WTC11 (cell line): ENCODE measurements at regions not wholly inside any gene's neighbourhood (a gene's known extent, or its start where the extent isn't known, plus 50 kb on each side); places are given as distances from the start of the nearest gene placed in this dataset.

Source experiments
- ATAC-seq: fragments of 200-7000 bp; cut with Tn5 transposase; 2 replicates; pipeline ENCODE4 v1.10.0; 2021; ENCODE audit warnings: mild to moderate bottlenecking, moderate library complexity
- CTCF ChIA-PET: fragments of 300-600 bp; sonication (Branson Sonifier 250); formaldehyde crosslinking; loops from one replicate; lab custom pipeline; 2021; ENCODE audit warnings: antibody characterized with exemption; lab: Charles Lee
- POLR2A ChIA-PET: fragments of 350-600 bp; sonication (Branson Sonifier 250); formaldehyde crosslinking; loops from one replicate; lab custom pipeline; 2021; ENCODE audit warnings: antibody characterized with exemption; lab: Charles Lee
- DNase-seq: peaks from one replicate; pipeline ENCODE4 v3.0.0; 2021; ENCODE audit warnings: low spot score
- H3K27ac Mint-ChIP-seq: 2 replicates; pipeline ENCODE4 v1.8.0; 2021; ENCODE audit warnings: mixed read lengths
- H3K27me3 Mint-ChIP-seq: 2 replicates; pipeline ENCODE4 v1.8.0; 2021; ENCODE audit warnings: low read depth, mild to moderate bottlenecking, moderate library complexity, mixed read lengths
- H3K36me3 Mint-ChIP-seq: 2 replicates; pipeline ENCODE4 v1.8.0; 2021; ENCODE audit warnings: mixed read lengths
- H3K4me1 Mint-ChIP-seq: 2 replicates; pipeline ENCODE4 v1.8.0; 2022; ENCODE audit warnings: mixed read lengths
- H3K4me3 Mint-ChIP-seq: 2 replicates; pipeline ENCODE4 v1.8.0; 2021; ENCODE audit warnings: mild to moderate bottlenecking, moderate library complexity, mixed read lengths
- H3K9me3 Mint-ChIP-seq: 2 replicates; pipeline ENCODE4 v1.8.0; 2021; ENCODE audit warnings: mixed read lengths
- ATF1 ChIP-seq: sonication (generic); formaldehyde crosslinking; IDR thresholded peaks from 2 replicates; pipeline ENCODE4 v1.8.1; 2023; ENCODE audit warnings: mild to moderate bottlenecking, moderate library complexity, missing genetic modification reagents
- FOXP1 ChIP-seq: sonication (generic); formaldehyde crosslinking; IDR thresholded peaks from 2 replicates; pipeline ENCODE4 v1.8.0; 2022; ENCODE audit warnings: missing genetic modification reagents, mild to moderate bottlenecking, moderate library complexity, borderline replicate concordance
- GRHL2 ChIP-seq: fragments of 250-450 bp; sonication (Bioruptor Pico); IDR thresholded peaks from 2 replicates; pipeline ENCODE4 v1.8.0; 2022; ENCODE audit warnings: mild to moderate bottlenecking, moderate library complexity; ENCODE audit not compliant: insufficient replicate concordance, severe bottlenecking
- HMGA2 ChIP-seq: fragments of 250-450 bp; sonication (Bioruptor Pico); IDR thresholded peaks from 2 replicates; pipeline ENCODE4 v1.4.0; 2021; ENCODE audit warnings: mild to moderate bottlenecking, moderate library complexity
- IRF2 ChIP-seq: sonication (generic); formaldehyde crosslinking; IDR thresholded peaks from 2 replicates; pipeline ENCODE4 v1.8.0; 2022; ENCODE audit warnings: low read depth, missing genetic modification reagents, borderline replicate concordance
- JUN ChIP-seq: sonication (generic); formaldehyde crosslinking; IDR thresholded peaks from 2 replicates; pipeline ENCODE4 v1.8.0; 2023; ENCODE audit warnings: mild to moderate bottlenecking, missing genetic modification reagents
- MYBL2 ChIP-seq: sonication (generic); formaldehyde crosslinking; IDR thresholded peaks from 2 replicates; pipeline ENCODE4 v1.8.1; 2023; ENCODE audit warnings: mild to moderate bottlenecking, moderate library complexity, missing genetic modification reagents
- NFATC4 ChIP-seq: fragments of 250-450 bp; sonication (Bioruptor Pico); IDR thresholded peaks from 2 replicates; pipeline ENCODE4 v1.9.0; 2021; ENCODE audit warnings: mild to moderate bottlenecking
- PRRX2 ChIP-seq: fragments of 250-450 bp; sonication (Bioruptor Pico); IDR thresholded peaks from 2 replicates; pipeline ENCODE4 v1.8.0; 2021; ENCODE audit warnings: mild to moderate bottlenecking
- RORB ChIP-seq: fragments of 250-450 bp; sonication (Bioruptor Pico); IDR thresholded peaks from 2 replicates; pipeline ENCODE4 v1.9.0; 2021; ENCODE audit warnings: mild to moderate bottlenecking
- SMAD4 ChIP-seq: sonication (generic); formaldehyde crosslinking; IDR thresholded peaks from 2 replicates; pipeline ENCODE4 v1.8.0; 2022; ENCODE audit warnings: mild to moderate bottlenecking, missing genetic modification reagents
- TP53 ChIP-seq: sonication (generic); formaldehyde crosslinking; IDR thresholded peaks from 2 replicates; pipeline ENCODE4 v1.8.1; 2023; ENCODE audit warnings: mild to moderate bottlenecking, missing genetic modification reagents
- ZNF317 ChIP-seq: sonication (generic); formaldehyde crosslinking; IDR thresholded peaks from 2 replicates; pipeline ENCODE4 v1.8.1; 2023; ENCODE audit warnings: low read depth, mild to moderate bottlenecking, moderate library complexity, missing genetic modification reagents, borderline replicate concordance
- ZNF416 ChIP-seq: fragments of 250-450 bp; sonication (Bioruptor Pico); IDR thresholded peaks from 2 replicates; pipeline ENCODE4 v1.9.0; 2021; ENCODE audit warnings: mild to moderate bottlenecking, inconsistent platforms
- TF ChIP-seq, protein P1 (sequence below): fragments of 200-600 bp; IDR thresholded peaks from 2 replicates; pipeline ENCODE4 v1.8.0; 2022; ENCODE audit warnings: antibody characterized with exemption
- TF ChIP-seq, protein P2 (sequence below): sonication (generic); formaldehyde crosslinking; IDR thresholded peaks from 2 replicates; pipeline ENCODE4 v1.8.1; 2023; ENCODE audit warnings: mild to moderate bottlenecking, missing genetic modification reagents, borderline replicate concordance
- TF ChIP-seq, protein P3 (sequence below): sonication (generic); formaldehyde crosslinking; IDR thresholded peaks from 2 replicates; pipeline ENCODE4 v1.8.0; 2023; ENCODE audit warnings: missing genetic modification reagents
- TF ChIP-seq, protein P4 (sequence below): sonication (generic); formaldehyde crosslinking; IDR thresholded peaks from 2 replicates; pipeline ENCODE4 v1.8.0; 2022; ENCODE audit warnings: mild to moderate bottlenecking, missing genetic modification reagents
- TF ChIP-seq, protein P5 (sequence below): sonication (generic); formaldehyde crosslinking; IDR thresholded peaks from 2 replicates; pipeline ENCODE4 v1.8.1; 2023; ENCODE audit warnings: mild to moderate bottlenecking, missing genetic modification reagents, moderate library complexity
- TF ChIP-seq, protein P6 (sequence below): sonication (generic); formaldehyde crosslinking; IDR thresholded peaks from 2 replicates; pipeline ENCODE4 v1.8.1; 2023; ENCODE audit warnings: mild to moderate bottlenecking, missing genetic modification reagents, moderate library complexity

DNA sequence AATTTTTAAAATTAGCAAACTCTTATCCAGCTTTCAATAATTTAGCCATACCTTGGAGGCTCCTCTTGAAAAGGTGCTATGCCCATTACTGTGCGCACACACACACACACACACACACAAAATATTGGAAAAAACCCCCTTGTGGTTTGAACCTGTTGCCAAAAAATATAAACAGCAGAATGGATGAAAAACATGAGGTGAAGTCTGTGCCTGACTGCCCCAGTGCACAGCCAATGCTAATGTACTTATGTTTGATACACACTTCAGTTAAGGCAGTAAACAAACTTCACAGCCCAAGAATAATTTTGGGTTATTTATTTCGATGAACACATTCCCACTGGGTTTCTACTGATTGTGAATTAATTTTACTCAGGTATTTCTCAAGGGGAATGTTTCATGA is 113.2 kb upstream of the SEM1 start (continued):
- TF ChIP-seq, protein P1, sequence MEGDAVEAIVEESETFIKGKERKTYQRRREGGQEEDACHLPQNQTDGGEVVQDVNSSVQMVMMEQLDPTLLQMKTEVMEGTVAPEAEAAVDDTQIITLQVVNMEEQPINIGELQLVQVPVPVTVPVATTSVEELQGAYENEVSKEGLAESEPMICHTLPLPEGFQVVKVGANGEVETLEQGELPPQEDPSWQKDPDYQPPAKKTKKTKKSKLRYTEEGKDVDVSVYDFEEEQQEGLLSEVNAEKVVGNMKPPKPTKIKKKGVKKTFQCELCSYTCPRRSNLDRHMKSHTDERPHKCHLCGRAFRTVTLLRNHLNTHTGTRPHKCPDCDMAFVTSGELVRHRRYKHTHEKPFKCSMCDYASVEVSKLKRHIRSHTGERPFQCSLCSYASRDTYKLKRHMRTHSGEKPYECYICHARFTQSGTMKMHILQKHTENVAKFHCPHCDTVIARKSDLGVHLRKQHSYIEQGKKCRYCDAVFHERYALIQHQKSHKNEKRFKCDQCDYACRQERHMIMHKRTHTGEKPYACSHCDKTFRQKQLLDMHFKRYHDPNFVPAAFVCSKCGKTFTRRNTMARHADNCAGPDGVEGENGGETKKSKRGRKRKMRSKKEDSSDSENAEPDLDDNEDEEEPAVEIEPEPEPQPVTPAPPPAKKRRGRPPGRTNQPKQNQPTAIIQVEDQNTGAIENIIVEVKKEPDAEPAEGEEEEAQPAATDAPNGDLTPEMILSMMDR, result no peak

DNA sequence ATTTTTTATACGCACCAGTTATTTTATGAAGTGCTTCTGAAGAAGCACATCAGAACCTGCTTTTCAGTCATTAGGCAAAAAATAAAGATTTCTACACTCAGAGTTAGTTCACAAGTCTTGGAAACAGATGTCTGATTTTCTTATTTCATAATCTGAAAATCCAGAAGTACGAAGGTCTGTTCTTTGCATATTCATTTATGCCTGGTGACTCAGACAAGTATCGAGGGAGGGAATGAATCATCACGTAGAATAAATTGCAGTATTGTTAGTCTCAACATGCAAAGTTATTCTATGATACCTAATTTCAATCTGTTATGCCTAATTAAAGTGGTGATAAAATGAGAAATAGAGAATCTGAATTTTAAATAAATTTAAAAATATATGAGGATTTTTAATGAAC is 113.6 kb upstream of the SEM1 start:
- TF ChIP-seq ZNF317 (CRISPR knock-in tag) (no peak), MYBL2 (CRISPR knock-in tag) (no peak), FOXP1 (CRISPR knock-in tag) (no peak), SMAD4 (no peak), TP53 (no peak), GRHL2 (no peak), ATF1 (no peak), JUN (CRISPR knock-in tag) (no peak), PRRX2 (CRISPR knock-in tag) (no peak), ZNF416 (CRISPR knock-in tag) (no peak)
- TF ChIP-seq, protein P2, sequence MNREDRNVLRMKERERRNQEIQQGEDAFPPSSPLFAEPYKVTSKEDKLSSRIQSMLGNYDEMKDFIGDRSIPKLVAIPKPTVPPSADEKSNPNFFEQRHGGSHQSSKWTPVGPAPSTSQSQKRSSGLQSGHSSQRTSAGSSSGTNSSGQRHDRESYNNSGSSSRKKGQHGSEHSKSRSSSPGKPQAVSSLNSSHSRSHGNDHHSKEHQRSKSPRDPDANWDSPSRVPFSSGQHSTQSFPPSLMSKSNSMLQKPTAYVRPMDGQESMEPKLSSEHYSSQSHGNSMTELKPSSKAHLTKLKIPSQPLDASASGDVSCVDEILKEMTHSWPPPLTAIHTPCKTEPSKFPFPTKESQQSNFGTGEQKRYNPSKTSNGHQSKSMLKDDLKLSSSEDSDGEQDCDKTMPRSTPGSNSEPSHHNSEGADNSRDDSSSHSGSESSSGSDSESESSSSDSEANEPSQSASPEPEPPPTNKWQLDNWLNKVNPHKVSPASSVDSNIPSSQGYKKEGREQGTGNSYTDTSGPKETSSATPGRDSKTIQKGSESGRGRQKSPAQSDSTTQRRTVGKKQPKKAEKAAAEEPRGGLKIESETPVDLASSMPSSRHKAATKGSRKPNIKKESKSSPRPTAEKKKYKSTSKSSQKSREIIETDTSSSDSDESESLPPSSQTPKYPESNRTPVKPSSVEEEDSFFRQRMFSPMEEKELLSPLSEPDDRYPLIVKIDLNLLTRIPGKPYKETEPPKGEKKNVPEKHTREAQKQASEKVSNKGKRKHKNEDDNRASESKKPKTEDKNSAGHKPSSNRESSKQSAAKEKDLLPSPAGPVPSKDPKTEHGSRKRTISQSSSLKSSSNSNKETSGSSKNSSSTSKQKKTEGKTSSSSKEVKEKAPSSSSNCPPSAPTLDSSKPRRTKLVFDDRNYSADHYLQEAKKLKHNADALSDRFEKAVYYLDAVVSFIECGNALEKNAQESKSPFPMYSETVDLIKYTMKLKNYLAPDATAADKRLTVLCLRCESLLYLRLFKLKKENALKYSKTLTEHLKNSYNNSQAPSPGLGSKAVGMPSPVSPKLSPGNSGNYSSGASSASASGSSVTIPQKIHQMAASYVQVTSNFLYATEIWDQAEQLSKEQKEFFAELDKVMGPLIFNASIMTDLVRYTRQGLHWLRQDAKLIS (CRISPR knock-in tag), result no peak
- TF ChIP-seq, protein P3, sequence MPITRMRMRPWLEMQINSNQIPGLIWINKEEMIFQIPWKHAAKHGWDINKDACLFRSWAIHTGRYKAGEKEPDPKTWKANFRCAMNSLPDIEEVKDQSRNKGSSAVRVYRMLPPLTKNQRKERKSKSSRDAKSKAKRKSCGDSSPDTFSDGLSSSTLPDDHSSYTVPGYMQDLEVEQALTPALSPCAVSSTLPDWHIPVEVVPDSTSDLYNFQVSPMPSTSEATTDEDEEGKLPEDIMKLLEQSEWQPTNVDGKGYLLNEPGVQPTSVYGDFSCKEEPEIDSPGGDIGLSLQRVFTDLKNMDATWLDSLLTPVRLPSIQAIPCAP (CRISPR knock-in tag), result no peak
- TF ChIP-seq, protein P4, sequence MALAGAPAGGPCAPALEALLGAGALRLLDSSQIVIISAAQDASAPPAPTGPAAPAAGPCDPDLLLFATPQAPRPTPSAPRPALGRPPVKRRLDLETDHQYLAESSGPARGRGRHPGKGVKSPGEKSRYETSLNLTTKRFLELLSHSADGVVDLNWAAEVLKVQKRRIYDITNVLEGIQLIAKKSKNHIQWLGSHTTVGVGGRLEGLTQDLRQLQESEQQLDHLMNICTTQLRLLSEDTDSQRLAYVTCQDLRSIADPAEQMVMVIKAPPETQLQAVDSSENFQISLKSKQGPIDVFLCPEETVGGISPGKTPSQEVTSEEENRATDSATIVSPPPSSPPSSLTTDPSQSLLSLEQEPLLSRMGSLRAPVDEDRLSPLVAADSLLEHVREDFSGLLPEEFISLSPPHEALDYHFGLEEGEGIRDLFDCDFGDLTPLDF (CRISPR knock-in tag), result no peak

DNA sequence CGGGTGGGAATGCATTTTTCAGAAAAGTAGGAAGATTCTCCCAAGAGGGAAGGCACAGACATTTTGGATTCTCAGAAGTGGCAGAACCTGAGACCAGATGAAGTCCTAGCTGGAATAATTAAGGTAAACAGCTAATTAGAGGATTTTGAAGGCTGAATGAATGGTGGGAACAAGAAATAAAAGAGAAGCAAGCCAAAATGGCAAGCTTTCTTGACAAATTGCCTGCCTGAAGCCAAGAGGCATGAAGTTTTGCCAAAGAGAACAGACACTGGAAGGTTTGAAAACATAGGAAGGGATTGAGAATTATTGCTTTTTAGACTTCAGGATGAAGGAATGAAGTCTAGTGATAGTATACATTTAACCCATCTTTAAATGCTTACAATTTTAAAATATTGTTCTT is 115.0 kb upstream of the SEM1 start:
- ChIA-PET POLR2A (no interaction called here), CTCF (no interaction called here)
- DNase-seq (no peak), ATAC-seq (no peak)
- Mint-ChIP-seq H3K27me3 (peaks cover 2% of the 10 kb centered on the region; the same call in 1 of the 2 replicates), H3K36me3 (no peaks in the 10 kb centered on the region), H3K4me3 (no peak overlapping the region), H3K4me1 (no peaks in the 10 kb centered on the region), H3K9me3 (peaks cover 5% of the 10 kb centered on the region; the same call in 1 of the 2 replicates), H3K27ac (no peak overlapping the region)
- TF ChIP-seq, protein P5, sequence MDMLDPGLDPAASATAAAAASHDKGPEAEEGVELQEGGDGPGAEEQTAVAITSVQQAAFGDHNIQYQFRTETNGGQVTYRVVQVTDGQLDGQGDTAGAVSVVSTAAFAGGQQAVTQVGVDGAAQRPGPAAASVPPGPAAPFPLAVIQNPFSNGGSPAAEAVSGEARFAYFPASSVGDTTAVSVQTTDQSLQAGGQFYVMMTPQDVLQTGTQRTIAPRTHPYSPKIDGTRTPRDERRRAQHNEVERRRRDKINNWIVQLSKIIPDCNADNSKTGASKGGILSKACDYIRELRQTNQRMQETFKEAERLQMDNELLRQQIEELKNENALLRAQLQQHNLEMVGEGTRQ (CRISPR knock-in tag), result no peak
- TF ChIP-seq NFATC4 (no peak), HMGA2 (CRISPR knock-in tag) (no peak), RORB (no peak), IRF2 (CRISPR knock-in tag) (no peak)
- TF ChIP-seq, protein P6, sequence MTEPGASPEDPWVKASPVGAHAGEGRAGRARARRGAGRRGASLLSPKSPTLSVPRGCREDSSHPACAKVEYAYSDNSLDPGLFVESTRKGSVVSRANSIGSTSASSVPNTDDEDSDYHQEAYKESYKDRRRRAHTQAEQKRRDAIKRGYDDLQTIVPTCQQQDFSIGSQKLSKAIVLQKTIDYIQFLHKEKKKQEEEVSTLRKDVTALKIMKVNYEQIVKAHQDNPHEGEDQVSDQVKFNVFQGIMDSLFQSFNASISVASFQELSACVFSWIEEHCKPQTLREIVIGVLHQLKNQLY, result no peak

More for the DNA sequence above, 113.6 kb upstream of the SEM1 start:
- Mint-ChIP-seq H3K36me3 (no peaks in the 10 kb centered on the region), H3K4me3 (no peak overlapping the region), H3K27ac (no peak overlapping the region), H3K9me3 (peaks cover 5% of the 10 kb centered on the region; the same call in 1 of the 2 replicates), H3K4me1 (no peaks in the 10 kb centered on the region), H3K27me3 (no peaks in the 10 kb centered on the region)
- ChIA-PET POLR2A (interaction anchor here (0.6 kb wide), 1 partner anchor 45 kb away, joined by 3 read pairs; no protein-coding TSS in a partner anchor), CTCF (no interaction called here)
- ATAC-seq, result no peak
- DNase-seq, result no peak
